CD14-positive monocyte (primary cell): ENCODE measurements at regions not wholly inside any gene's neighbourhood (a gene's known extent, or its start where the extent isn't known, plus 50 kb on each side); places are given as distances from the start of the nearest gene placed in this dataset.
A peak's percentile ranks its signal among the peaks of the same experiment; 100 is the strongest.

Experiments used
- DNase-seq, 3 donors: peaks; one replicate each; pipeline ENCODE4 v3.0.0-alpha.2; 2011 to 2022
- H2AFZ ChIP-seq: 2 replicates; pipeline ENCODE4 v1.6.0; 2012; ENCODE audit warnings: mild to moderate bottlenecking, low read depth, low read length, inconsistent platforms; ENCODE audit not compliant: insufficient read depth, poor library complexity, severe bottlenecking
- H3K27ac ChIP-seq, 2 donors: 1 replicate in 1 of 2; 2 replicates in 1 of 2; pipeline ENCODE4 v1.5.1; 2012 to 2013; ENCODE audit warnings: low read length in 2 of 2, control low read depth in 1 of 2, inconsistent platforms in 1 of 2, low read depth in 1 of 2, mild to moderate bottlenecking in 1 of 2
- H3K27me3 ChIP-seq, 2 donors: one replicate each; pipeline versions ENCODE4 v1.6.0 to v1.6.1; 2011 to 2013; ENCODE audit warnings: low read length in 2 of 2; ENCODE audit not compliant: control insufficient read depth in 2 of 2, insufficient read depth in 2 of 2
- H3K36me3 ChIP-seq, 2 donors: replicated peaks in 1 of 2; 1 replicate in 1 of 2; 2 replicates in 1 of 2; pipeline versions ENCODE4 v1.5.1 to v1.6.1; 2012 to 2013; ENCODE audit warnings: low read length in 2 of 2, control low read depth in 1 of 2, inconsistent platforms in 1 of 2, mild to moderate bottlenecking in 1 of 2; ENCODE audit not compliant: insufficient read depth in 2 of 2, control insufficient read depth in 1 of 2
- H3K4me1 ChIP-seq, 2 donors: 1 replicate in 1 of 2; 2 replicates in 1 of 2; pipeline versions ENCODE4 v1.5.1 to v1.6.1; 2012 to 2013; ENCODE audit warnings: low read length in 2 of 2, control low read depth in 1 of 2, inconsistent platforms in 1 of 2, mild to moderate bottlenecking in 1 of 2, moderate library complexity in 1 of 2; ENCODE audit not compliant: insufficient read depth in 2 of 2, control insufficient read depth in 1 of 2
- H3K4me2 ChIP-seq: replicated peaks from 2 replicates; pipeline ENCODE3; 2012; ENCODE audit warnings: low read length, moderate library complexity, mild to moderate bottlenecking; ENCODE audit not compliant: poor library complexity, severe bottlenecking; ENCODE audit errors: extremely low read depth
- H3K4me3 ChIP-seq, 3 experiments: fragments of 200-600 bp in 1 of 3; sonication (generic) in 1 of 3; replicated peaks in 1 of 3; 1 replicate in 2 of 3; 2 replicates in 1 of 3; pipeline ENCODE4 v1.5.1; 2011 to 2013; ENCODE audit warnings: low read length in 3 of 3, mild to moderate bottlenecking in 3 of 3, control low read depth in 2 of 3, low read depth in 2 of 3, inconsistent platforms in 1 of 3, moderate library complexity in 1 of 3
- H3K79me2 ChIP-seq: 2 replicates; pipeline ENCODE4 v1.6.0; 2012; ENCODE audit warnings: mild to moderate bottlenecking, control low read depth, inconsistent platforms, low read length, moderate library complexity; ENCODE audit not compliant: insufficient read depth
- H3K9ac ChIP-seq: 2 replicates; pipeline ENCODE4 v1.6.0; 2017; ENCODE audit warnings: low read length, mild to moderate bottlenecking; ENCODE audit not compliant: insufficient read depth, poor library complexity, severe bottlenecking
- H3K9me3 ChIP-seq, 2 donors: replicated peaks in 1 of 2; 1 replicate in 1 of 2; 2 replicates in 1 of 2; pipeline versions ENCODE4 v1.5.1 to v1.6.1; 2012 to 2013; ENCODE audit warnings: low read length in 2 of 2, control low read depth in 1 of 2; ENCODE audit not compliant: control insufficient read depth in 1 of 2, insufficient read depth in 1 of 2
- H4K20me1 ChIP-seq: 2 replicates; pipeline ENCODE4 v1.6.0; 2012; ENCODE audit warnings: mild to moderate bottlenecking, low read length, control low read depth, moderate library complexity; ENCODE audit not compliant: insufficient read depth
- H3K27ac Mint-ChIP-seq, 7 donors: one replicate each; pipeline ENCODE4 v1.8.0; 2020; ENCODE audit warnings: mild to moderate bottlenecking in 7 of 7, mixed read lengths in 7 of 7, moderate library complexity in 6 of 7, inconsistent platforms in 2 of 7
- H3K27me3 Mint-ChIP-seq, 3 donors: one replicate each; pipeline ENCODE4 v1.8.0; 2021 to 2022; ENCODE audit warnings: low read depth in 3 of 3, mild to moderate bottlenecking in 3 of 3, mixed read lengths in 3 of 3, moderate library complexity in 3 of 3, inconsistent platforms in 1 of 3
- H3K36me3 Mint-ChIP-seq, 2 donors: one replicate each; pipeline ENCODE4 v1.8.0; 2020; ENCODE audit warnings: mixed read lengths in 2 of 2, inconsistent platforms in 1 of 2, mild to moderate bottlenecking in 1 of 2
- H3K4me1 Mint-ChIP-seq: one replicate; pipeline ENCODE4 v1.8.0; 2020; ENCODE audit warnings: mild to moderate bottlenecking, mixed read lengths
- H3K4me3 Mint-ChIP-seq, 2 donors: one replicate each; pipeline ENCODE4 v1.8.0; 2020; ENCODE audit warnings: mild to moderate bottlenecking in 2 of 2, mixed read lengths in 2 of 2, moderate library complexity in 1 of 2
- H3K9me3 Mint-ChIP-seq, 7 donors: one replicate each; pipeline ENCODE4 v1.8.0; 2020 to 2022; ENCODE audit warnings: mixed read lengths in 7 of 7, mild to moderate bottlenecking in 6 of 7, moderate library complexity in 6 of 7, inconsistent platforms in 2 of 7
- WGBS: methylation state at CpG from one replicate; pipeline ENCODE4 v1.1.5; 2013; ENCODE audit warnings: missing lambda C conversion rate; ENCODE audit not compliant: insufficient coverage; 5-methylcytosine and 5-hydroxymethylcytosine counted together
- intact Hi-C, 2 donors: fragments of 100-400 bp; cut with micrococcal nuclease; formaldehyde crosslinking; loops; one replicate each; pipeline versions ENCODE4 v1.15.0 to v1.15.1; 2023
- TF ChIP-seq, protein P1 (sequence below): fragments of 200-600 bp; IDR thresholded peaks from one replicate; pipeline ENCODE4 v1.8.0; 2022; ENCODE audit warnings: antibody characterized with exemption, mild to moderate bottlenecking

DNA sequence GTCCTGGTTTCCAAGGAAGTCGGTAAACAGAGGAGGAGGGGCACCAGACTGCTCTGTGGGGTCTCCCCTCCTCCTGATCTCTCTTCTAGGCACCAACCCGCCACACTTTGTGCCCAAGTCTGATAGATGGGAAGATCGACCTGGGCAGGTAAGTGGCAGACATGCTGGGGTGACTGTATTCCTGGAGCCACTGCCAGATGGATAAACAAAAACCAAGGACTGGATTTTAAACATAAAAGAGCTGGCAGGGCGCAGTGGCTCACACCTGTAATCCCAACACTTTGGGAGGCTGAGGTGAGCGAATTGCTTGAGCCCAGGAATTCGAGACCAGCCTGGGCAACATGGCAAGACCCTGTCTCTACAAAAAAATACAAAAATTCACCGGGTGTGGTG is 181.2 kb downstream of the ANAPC1 start:
- Histone ChIP-seq H2AFZ (no peak overlapping the region), H3K4me1 (peaks cover 57 to 70% of the 10 kb centered on the region in 2 donors), H3K4me2 (no peak overlapping the region), H3K79me2 (no peaks in the 10 kb centered on the region), H4K20me1 (no peaks in the 10 kb centered on the region), H3K27me3 (no peaks in the 10 kb centered on the region), H3K36me3 (no peaks in the 10 kb centered on the region), H3K9ac (no peak overlapping the region), H3K9me3 (no peaks in the 10 kb centered on the region), H3K27ac (no peak overlapping the region), H3K4me3 (no peak overlapping the region)
- no peak for DNase-seq
- Mint-ChIP-seq H3K27me3 (peaks cover 0 to 8% (median 1%) of the 10 kb centered on the region in 3 donors), H3K27ac (peak overlapping the region in 3 of 7 donors; percentile 30 to 85 (median 48)), H3K9me3 (peaks cover 0 to 1% (median 0%) of the 10 kb centered on the region in 7 donors), H3K4me1 (peaks cover 69% of the 10 kb centered on the region), H3K36me3 (peaks cover 0 to 4% of the 10 kb centered on the region in 2 donors), H3K4me3 (no peak overlapping the region)
- TF ChIP-seq, protein P1, sequence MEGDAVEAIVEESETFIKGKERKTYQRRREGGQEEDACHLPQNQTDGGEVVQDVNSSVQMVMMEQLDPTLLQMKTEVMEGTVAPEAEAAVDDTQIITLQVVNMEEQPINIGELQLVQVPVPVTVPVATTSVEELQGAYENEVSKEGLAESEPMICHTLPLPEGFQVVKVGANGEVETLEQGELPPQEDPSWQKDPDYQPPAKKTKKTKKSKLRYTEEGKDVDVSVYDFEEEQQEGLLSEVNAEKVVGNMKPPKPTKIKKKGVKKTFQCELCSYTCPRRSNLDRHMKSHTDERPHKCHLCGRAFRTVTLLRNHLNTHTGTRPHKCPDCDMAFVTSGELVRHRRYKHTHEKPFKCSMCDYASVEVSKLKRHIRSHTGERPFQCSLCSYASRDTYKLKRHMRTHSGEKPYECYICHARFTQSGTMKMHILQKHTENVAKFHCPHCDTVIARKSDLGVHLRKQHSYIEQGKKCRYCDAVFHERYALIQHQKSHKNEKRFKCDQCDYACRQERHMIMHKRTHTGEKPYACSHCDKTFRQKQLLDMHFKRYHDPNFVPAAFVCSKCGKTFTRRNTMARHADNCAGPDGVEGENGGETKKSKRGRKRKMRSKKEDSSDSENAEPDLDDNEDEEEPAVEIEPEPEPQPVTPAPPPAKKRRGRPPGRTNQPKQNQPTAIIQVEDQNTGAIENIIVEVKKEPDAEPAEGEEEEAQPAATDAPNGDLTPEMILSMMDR, result no peak
- intact Hi-C loops, result loop anchor here in 1 of 2 donors (5.0 kb wide), 1 partner anchor 585 kb away; no protein-coding TSS in a partner anchor
- 100% methylated on average over 3 of the region's 7 CpGs for WGBS

GRCh38 chr2:111703759-111704158 is 180.2 kb downstream of the ANAPC1 start:
- Mint-ChIP-seq H3K36me3 (peaks cover 0 to 4% of the 10 kb centered on the region in 2 donors), H3K4me3 (no peak overlapping the region), H3K27ac (peak overlapping the region in 1 of 7 donors; percentile 61), H3K4me1 (peaks cover 59% of the 10 kb centered on the region), H3K9me3 (peaks cover 0 to 1% (median 0%) of the 10 kb centered on the region in 7 donors), H3K27me3 (peaks cover 0 to 8% (median 1%) of the 10 kb centered on the region in 3 donors)
- WGBS, result 85% methylated on average over 5 of the region's 5 CpGs
- H2AFZ ChIP-seq, result no peak overlapping the region
- no peak overlapping the region for H3K27ac ChIP-seq
- H3K27me3 ChIP-seq, result no peaks in the 10 kb centered on the region
- DNase-seq, result no peak
- no peaks in the 10 kb centered on the region for H3K79me2 ChIP-seq
- no peak overlapping the region for H3K4me3 ChIP-seq
- peaks cover 47 to 60% of the 10 kb centered on the region in 2 donors for H3K4me1 ChIP-seq
- intact Hi-C loops, result loop anchor here in 1 of 2 donors (5.0 kb wide), 1 partner anchor 586 kb away; no protein-coding TSS in a partner anchor
- TF ChIP-seq, protein P1, result no peak
- no peaks in the 10 kb centered on the region for H3K9me3 ChIP-seq
- no peak overlapping the region for H3K4me2 ChIP-seq
- H3K36me3 ChIP-seq, result no peaks in the 10 kb centered on the region
- no peaks in the 10 kb centered on the region for H4K20me1 ChIP-seq
- H3K9ac ChIP-seq, result no peak overlapping the region
